Stimulated activated CD8-positive, alpha-beta memory T cell treated with anti-CD3 and anti-CD28 coated beads, Interleukin-4, amount 100 ng/mL, for 1 hour (primary cell): ENCODE measurements at regions not wholly inside any gene's neighbourhood (a gene's known extent, or its start where the extent isn't known, plus 50 kb on each side); places are given as distances from the start of the nearest gene placed in this dataset.

Experiments used
- DNase-seq, 2 donors: peaks; one replicate each; pipeline ENCODE4 v3.0.0-alpha.2; 2020; ENCODE audit warnings: low read depth in 2 of 2, low spot score in 1 of 2

GRCh38 chr6:14796974-14797762 lies 448.7 kb upstream of the JARID2 start:
- DNase-seq = no peak

DNA sequence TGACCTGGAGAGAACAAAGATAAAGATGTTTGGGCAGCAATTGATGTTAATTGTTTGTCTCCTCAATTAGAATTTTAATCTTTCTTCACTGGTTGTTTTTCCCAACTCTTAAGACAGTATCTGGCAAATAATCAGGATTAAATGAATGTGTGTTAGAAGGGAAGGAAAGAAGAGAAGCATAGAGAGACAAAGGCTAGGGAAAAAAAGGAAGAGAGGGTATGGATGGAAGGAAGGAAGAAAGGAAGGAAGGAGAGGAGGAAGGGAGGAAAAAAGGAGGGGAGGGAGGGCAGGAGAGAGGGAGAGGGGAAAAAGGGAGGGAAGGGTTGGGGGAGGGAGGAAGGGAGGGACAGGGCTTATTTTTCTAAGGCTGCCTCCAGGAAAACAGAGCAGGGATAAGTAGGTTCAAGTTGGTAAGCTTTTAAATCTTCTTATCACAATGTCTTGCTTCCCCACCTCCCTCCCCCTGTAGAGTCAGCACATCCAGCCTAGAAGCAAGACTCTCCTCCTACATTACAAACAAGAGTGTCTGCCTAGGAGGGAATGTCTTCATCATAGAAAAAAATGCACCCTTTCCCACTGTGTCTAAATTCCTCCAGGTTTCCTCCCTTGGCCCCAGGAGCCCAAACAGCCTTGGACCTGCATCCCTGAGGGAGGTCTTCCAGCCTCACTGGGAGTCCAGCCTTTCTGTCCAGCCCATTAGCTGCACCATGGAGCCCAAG lies 447.8 kb upstream of the JARID2 start:
- DNase-seq = no peak

- no peak for DNase-seq
These were observed 447.3 kb upstream of the JARID2 start for GRCh38 chr6:14798594-14798982.

DNA sequence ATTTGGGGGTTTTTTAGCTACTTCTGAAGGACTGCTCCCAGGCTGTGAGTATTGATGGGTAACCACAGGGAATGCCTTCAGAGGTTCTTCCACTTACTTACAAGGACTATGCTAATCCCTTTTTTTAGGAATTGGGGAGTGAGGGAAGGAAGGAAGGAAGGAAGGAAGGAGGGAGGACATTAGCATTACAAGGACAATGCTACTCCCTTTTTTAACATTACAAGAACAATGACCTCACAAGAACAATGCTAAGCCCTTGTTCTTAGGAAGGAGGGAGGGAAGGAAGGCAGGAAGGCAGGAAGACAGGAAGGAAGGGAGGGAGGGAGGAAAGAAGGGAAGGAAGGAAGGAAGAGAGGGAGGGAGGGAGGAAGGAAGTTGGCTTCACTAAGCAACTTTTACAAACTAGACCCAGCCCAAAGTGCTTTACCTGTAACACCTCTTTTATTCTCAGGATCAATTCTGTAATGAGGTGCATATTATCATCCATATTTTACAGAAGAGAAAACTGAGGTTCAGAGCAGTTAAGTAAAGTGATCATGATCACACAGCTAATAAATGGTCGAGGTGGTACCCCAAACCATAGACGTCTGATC lies 446.8 kb upstream of the JARID2 start:
- no peak for DNase-seq

- no peak for DNase-seq
These were observed 445.9 kb upstream of the JARID2 start for GRCh38 chr6:14799928-14800327.

DNA sequence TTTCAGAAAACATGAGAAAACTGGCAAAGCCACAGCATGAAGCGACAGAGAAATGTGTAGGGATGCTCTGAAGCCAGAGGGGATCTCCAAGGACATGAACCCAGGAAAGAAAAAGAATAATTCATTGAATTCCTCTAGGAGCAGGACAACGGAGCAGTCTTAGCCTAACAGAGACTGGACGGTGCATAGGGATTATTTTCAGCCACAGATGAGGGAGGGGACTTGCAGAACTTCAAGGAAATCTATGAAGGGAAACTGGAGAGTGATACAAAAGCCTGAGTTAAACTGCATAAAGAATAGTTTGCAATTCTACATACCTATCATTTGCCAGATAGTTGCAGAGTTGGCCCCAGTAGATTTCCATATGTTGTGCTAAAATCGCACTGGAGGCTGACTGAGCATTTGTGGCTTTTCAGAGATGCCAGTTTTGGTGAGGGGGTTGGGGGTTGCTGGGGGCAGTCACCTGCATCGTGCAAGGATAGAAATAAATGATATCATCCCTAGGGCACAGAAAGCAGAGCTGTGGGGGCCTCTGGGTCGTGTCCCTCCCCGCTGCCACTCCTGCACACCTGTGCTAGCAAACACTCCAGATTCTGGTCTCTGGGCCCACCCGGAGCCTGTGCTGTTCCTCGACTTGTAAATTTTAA lies 443.2 kb upstream of the JARID2 start:
- DNase-seq = no peak

GRCh38 chr6:14804001-14804784 lies 441.7 kb upstream of the JARID2 start:
- no peak for DNase-seq

DNA sequence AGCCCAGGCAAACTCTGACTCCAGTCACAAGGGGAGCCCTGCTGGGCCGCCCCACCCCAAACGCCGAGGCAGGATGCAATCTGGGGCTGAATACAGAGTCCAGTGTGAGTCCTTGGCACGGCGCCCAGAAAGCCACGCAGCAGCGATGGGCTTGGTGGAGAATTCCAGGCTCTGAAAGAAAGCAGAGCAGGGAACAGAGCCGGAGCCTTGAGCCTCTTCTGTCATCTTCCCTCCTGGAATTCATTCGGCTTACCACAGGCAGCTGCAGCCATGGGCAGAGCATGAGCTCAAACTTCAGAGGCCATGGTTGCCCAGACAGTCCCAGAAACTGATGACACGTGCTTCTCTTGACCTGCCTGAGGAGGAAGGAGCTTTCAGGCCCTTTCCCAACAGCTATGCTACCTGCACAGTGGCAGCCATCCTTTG lies 441.1 kb upstream of the JARID2 start:
- DNase-seq = no peak

GRCh38 chr6:14806101-14806500 lies 439.8 kb upstream of the JARID2 start:
- no peak for DNase-seq

DNA sequence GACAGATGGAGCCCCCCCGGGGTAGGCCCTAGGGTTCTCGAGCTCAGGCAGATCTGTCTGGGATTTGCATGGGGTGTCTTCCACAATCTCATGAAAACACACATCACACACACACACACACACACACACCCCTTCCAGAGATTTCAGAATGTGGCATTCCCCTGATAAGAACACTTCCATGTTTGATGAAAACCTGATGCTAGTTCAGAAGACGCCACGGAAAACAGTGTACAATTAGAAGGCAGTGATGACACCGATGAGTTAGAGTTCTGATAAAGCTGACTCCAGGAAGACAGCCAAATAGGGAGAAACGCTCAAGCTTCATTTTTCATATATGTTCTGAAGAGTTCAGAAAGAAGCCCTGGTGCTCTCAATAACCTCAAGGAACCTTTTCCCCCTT lies 438.7 kb upstream of the JARID2 start:
- no peak for DNase-seq

- no peak for DNase-seq
These were observed 437.9 kb upstream of the JARID2 start for GRCh38 chr6:14807971-14808370.

GRCh38 chr6:14810021-14810420 lies 435.8 kb upstream of the JARID2 start:
- no peak for DNase-seq

DNA sequence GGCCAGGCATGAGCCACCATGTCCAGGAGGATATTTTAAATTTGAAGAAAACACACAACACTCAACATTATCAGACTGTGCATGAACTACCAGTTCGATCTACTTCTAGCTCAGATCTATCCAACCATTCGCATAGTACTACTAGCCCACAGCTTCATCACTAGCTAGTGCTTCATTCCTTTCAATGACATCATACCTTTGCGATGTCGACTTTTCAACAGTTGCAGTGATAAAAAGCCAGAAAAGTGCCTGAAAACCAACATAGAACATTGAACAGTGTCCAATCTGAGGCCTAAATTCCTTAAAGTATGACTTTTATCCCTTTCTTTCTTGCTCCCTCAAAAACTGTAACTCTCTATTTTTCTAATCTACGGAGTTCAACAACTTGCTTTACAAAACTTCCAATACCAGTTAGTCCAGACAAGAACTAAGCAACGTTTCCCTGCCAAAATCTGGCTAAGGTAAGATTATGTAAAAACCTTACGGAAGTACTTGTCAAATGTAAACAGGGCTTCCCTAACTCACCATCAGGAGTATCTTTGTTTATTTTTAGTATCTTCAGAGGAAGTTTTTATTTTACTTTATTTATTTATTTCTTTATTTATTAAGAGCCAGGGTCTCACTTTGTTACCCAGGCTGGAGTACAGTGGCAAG lies 434.0 kb upstream of the JARID2 start:
- DNase-seq = no peak

GRCh38 chr6:14814016-14814415 lies 431.9 kb upstream of the JARID2 start:
- DNase-seq = no peak

GRCh38 chr6:14816116-14816859 lies 429.6 kb upstream of the JARID2 start:
- no peak for DNase-seq

GRCh38 chr6:14817074-14817473 lies 428.8 kb upstream of the JARID2 start:
- no peak for DNase-seq

DNA sequence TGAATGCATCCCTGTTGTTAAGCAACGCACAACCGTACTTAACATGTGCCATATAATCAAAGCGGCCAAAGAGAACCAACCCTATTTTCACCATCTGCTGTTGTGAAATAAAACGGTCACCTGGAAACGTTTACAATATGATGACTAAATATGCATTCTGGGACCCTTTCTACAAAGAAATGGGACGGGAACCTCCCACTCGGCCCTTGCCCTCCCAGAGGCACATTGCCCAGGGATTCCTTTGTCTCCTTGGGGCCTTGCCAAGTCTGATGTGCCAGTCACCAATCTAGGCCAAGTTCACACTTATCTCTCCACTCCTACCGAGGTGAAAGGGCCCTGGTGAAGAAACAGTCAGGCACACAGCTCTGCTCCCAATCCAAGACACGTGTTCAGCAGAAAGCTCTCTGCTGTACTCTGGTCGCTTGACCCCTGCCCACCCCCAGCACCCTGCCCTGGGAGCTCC lies 427.4 kb upstream of the JARID2 start:
- DNase-seq = no peak

GRCh38 chr6:14819001-14819400 lies 426.9 kb upstream of the JARID2 start:
- DNase-seq = no peak

GRCh38 chr6:14819840-14820420 lies 425.9 kb upstream of the JARID2 start:
- no peak for DNase-seq
